Osteoblast (primary cell): ENCODE measurements at regions not wholly inside any gene's neighbourhood (a gene's known extent, or its start where the extent isn't known, plus 50 kb on each side); places are given as distances from the start of the nearest gene placed in this dataset.

Experiments
- DNase-seq: peaks from one replicate; pipeline ENCODE4 v3.0.0; 2011; ENCODE audit warnings: low spot score, mixed read lengths; ENCODE audit not compliant: insufficient read length; ENCODE audit errors: missing footprints
- H2AFZ ChIP-seq: 2 replicates; pipeline ENCODE4 v1.6.0; 2011; ENCODE audit warnings: mild to moderate bottlenecking, low read length
- H3K27ac ChIP-seq: 2 replicates; pipeline ENCODE4 v1.5.1; 2011; ENCODE audit warnings: mild to moderate bottlenecking, low read depth, low read length, moderate library complexity
- H3K27me3 ChIP-seq: 2 replicates; pipeline ENCODE4 v1.6.0; 2012; ENCODE audit warnings: mild to moderate bottlenecking, control low read depth, inconsistent platforms, low read length, moderate library complexity; ENCODE audit not compliant: insufficient read depth
- H3K36me3 ChIP-seq: 2 replicates; pipeline ENCODE4 v1.5.1; 2011; ENCODE audit warnings: mild to moderate bottlenecking, low read length, control low read depth, moderate library complexity; ENCODE audit not compliant: insufficient read depth
- H3K4me1 ChIP-seq: 2 replicates; pipeline ENCODE4 v1.5.1; 2011; ENCODE audit warnings: mild to moderate bottlenecking, low read length, control low read depth, moderate library complexity; ENCODE audit not compliant: insufficient read depth
- H3K4me2 ChIP-seq: 2 replicates; pipeline ENCODE4 v1.6.0; 2011; ENCODE audit warnings: mild to moderate bottlenecking, low read length; ENCODE audit not compliant: insufficient read depth
- H3K4me3 ChIP-seq: fragments of 200-600 bp; sonication (generic); 3 replicates; pipeline ENCODE4 v1.5.1; 2012; ENCODE audit warnings: mild to moderate bottlenecking, low read length, inconsistent platforms; ENCODE audit not compliant: insufficient read depth
- H3K79me2 ChIP-seq: 2 replicates; pipeline ENCODE4 v1.6.0; 2012; ENCODE audit warnings: mild to moderate bottlenecking, low read length, control low read depth, inconsistent platforms; ENCODE audit not compliant: insufficient read depth
- H3K9me3 ChIP-seq: 2 replicates; pipeline ENCODE4 v1.5.1; 2011; ENCODE audit warnings: low read depth, low read length, control low read depth
- H4K20me1 ChIP-seq: 2 replicates; pipeline ENCODE4 v1.6.0; 2012; ENCODE audit warnings: mild to moderate bottlenecking, low read length, control low read depth; ENCODE audit not compliant: insufficient read depth
- CTCF ChIP-seq: IDR thresholded peaks from 2 replicates; pipeline ENCODE4 v1.5.1; 2011; ENCODE audit warnings: mild to moderate bottlenecking, low read depth, low read length, moderate library complexity; ENCODE audit errors: extremely low read depth

GRCh38 chr6:26280407-26280806 lies 84.6 kb upstream of the BTN3A2 start:
- no peak for DNase-seq
- H3K27me3 ChIP-seq, result no peaks in the 10 kb centered on the region
- no peak for TF ChIP-seq CTCF
- no peak overlapping the region for H3K4me2 ChIP-seq
- H3K36me3 ChIP-seq, result no peaks in the 10 kb centered on the region
- H3K9me3 ChIP-seq, result no peaks in the 10 kb centered on the region
- no peak overlapping the region for H3K27ac ChIP-seq
- no peaks in the 10 kb centered on the region for H3K4me1 ChIP-seq
- H3K4me3 ChIP-seq, result no peak overlapping the region
- H3K79me2 ChIP-seq, result no peaks in the 10 kb centered on the region
- H2AFZ ChIP-seq, result no peak overlapping the region
- H4K20me1 ChIP-seq, result no peaks in the 10 kb centered on the region

DNA sequence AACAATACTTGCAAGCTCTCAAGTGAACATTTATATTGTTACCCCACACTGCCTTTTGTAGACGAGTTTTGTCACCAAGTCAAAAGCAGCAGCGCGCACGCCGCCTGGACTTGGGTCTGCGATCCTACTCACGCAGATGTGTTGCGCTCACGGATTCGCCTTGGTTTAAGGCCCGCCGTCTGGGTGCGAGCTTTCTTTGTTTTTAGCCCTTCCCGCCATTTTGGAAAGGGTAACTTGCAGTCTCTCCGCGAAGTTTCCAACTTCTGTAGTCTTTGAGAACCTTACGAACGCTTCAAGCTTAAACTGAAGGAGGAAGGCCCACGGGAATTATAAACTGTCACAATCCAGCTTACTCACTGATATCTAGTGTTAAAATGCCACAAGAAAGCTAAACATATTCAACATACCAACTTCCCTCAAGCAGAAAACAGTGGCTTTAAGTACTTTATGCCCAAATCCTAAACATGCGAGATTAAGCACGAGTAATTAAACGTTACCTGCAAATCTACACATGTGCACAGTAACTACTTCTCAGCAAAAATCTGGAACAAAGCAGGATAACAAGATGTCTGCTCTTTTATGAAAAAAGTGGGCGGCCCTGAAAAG lies 80.4 kb upstream of the BTN3A2 start:
- H3K27me3 ChIP-seq, result no peaks in the 10 kb centered on the region
- H3K27ac ChIP-seq, result peak overlapping the region; percentile 97
- peak overlapping the region; percentile 86 for H3K4me2 ChIP-seq
- H3K79me2 ChIP-seq, result no peaks in the 10 kb centered on the region
- H3K36me3 ChIP-seq, result no peaks in the 10 kb centered on the region
- H3K4me1 ChIP-seq, result no peaks in the 10 kb centered on the region
- H4K20me1 ChIP-seq, result no peaks in the 10 kb centered on the region
- peak; percentile 22 for DNase-seq
- peak overlapping the region; percentile 94 for H2AFZ ChIP-seq
- H3K4me3 ChIP-seq, result peak overlapping the region; percentile 85
- TF ChIP-seq CTCF, result no peak
- no peaks in the 10 kb centered on the region for H3K9me3 ChIP-seq

DNA sequence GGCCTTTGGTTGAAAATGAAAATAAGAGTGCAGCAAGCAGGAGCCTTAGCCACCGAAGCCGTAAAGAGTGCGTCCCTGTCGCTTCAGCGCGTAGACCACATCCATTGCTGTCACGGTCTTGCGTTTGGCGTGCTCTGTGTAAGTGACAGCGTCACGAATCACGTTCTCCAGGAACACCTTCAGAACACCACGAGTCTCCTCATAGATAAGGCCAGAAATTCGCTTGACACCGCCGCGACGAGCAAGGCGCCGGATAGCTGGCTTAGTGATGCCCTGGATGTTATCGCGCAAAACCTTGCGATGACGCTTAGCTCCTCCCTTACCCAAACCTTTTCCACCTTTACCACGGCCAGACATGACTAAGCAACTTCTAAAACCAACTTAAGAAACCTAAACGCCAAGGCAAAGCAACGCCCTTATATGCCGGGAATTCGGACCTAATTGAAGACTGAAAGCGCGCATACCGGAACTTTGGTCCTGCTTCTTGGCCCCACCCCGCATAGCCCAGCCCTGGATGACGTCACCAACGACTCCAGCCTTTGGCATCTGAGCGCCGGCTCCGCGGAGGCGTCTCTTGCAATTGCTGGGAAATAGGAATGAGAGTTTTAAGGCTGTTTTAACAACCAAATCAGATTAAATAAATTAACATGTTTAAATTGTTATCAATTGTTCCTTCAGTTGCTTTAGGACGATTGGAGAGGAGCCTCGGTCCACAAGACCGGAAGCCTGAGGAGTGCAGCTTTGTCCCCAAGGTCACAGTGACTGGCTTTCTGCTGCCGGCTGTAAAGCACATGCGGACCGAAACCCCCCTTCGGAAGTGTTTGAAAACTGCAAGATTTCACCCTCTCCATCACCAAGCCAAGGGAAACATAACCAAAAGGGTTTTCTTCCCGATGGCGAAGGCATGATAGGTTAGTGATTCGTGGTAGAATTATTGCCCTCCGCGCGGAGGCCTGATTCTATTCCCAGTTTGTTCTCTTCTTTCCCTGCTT lies 79.6 kb upstream of the BTN3A2 start:
- Histone ChIP-seq H3K4me3 (peak overlapping the region; percentile 85), H3K27ac (peak overlapping the region; percentile 97), H3K36me3 (no peaks in the 10 kb centered on the region), H3K27me3 (no peaks in the 10 kb centered on the region), H3K4me1 (no peaks in the 10 kb centered on the region), H3K9me3 (no peaks in the 10 kb centered on the region), H4K20me1 (no peaks in the 10 kb centered on the region), H3K4me2 (peak overlapping the region; percentile 86), H3K79me2 (no peaks in the 10 kb centered on the region), H2AFZ (peak overlapping the region; percentile 94)
- peak; percentile 78 for DNase-seq
- TF ChIP-seq CTCF, result no peak

DNA sequence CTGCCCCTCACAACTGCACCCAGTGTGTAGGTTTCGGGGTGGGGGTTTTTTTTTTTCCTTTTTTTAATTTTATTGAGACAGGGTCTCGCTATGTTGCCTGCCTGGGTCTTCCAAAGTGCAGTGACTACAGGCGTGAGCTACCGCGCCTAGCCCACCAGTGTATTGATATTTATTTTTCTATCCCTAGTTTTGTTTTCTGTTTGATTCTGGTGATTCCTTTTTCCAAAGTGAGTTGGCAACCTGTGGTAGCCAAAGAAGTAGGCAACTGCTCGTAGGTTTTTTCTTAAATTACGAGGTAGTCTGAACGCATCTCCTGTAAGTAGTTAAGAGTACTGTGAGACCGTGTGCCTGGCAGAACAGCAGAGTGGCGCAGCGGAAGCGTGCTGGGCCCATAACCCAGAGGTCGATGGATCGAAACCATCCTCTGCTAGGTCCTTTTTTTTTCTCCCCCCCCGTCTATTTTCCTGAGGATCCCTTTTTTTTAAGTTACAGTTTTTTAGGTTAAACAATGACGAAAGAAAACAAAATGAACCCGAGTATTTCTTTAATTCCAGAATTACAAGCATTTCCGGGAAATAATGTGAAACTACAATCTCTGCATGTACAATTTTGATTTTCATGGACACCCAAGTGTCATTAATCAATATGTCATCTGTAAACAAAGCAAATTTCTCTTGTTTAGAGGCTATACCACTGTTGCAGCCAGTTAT lies 78.7 kb upstream of the BTN3A2 start:
- Histone ChIP-seq H3K4me2 (peak overlapping the region; percentile 86), H3K27me3 (no peaks in the 10 kb centered on the region), H4K20me1 (no peaks in the 10 kb centered on the region), H3K9me3 (no peaks in the 10 kb centered on the region), H3K79me2 (no peaks in the 10 kb centered on the region), H3K36me3 (no peaks in the 10 kb centered on the region), H3K4me3 (peak overlapping the region; percentile 85), H2AFZ (peak overlapping the region; percentile 94), H3K27ac (peak overlapping the region; percentile 97), H3K4me1 (no peaks in the 10 kb centered on the region)
- peak; percentile 18 for DNase-seq
- TF ChIP-seq CTCF, result no peak
